ENCODE measurements at regions not wholly inside any gene's neighbourhood (a gene's known extent, or its start where the extent isn't known, plus 50 kb on each side); places are given as distances from the start of the nearest gene placed in this dataset.

DNA sequence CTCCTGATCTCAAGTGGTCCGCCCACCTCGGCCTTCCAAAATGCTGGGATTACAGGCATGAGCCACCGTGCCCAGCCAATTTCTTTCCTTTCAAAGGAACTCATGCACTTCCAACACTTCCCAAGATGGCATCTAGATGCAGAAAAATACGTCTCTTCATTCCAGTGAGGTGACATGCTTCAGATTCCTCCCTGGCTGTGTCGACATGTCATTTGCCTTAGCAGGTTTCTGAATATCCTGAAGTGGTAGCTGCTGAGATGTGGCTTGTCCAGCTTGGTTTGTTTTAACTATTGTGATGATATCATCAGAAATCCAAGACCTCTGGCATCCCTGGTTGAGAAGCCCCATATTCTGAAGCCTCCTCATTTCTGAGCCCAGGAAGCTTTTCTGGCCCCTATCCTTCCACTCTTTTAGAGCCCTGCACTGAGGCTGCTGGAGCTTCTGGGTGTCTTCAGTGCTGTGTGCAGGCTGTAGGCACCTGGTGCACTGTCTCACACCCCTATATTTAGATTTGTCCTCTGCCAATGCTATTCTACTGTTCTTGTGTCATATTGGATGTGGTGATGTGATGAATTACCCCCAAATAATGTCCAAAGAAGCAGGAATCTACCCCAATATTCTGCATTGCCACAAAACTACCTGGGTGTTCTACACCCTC lies 73.3 kb upstream of the E2F3 start:
- TF ChIP-seq, protein P1, sequence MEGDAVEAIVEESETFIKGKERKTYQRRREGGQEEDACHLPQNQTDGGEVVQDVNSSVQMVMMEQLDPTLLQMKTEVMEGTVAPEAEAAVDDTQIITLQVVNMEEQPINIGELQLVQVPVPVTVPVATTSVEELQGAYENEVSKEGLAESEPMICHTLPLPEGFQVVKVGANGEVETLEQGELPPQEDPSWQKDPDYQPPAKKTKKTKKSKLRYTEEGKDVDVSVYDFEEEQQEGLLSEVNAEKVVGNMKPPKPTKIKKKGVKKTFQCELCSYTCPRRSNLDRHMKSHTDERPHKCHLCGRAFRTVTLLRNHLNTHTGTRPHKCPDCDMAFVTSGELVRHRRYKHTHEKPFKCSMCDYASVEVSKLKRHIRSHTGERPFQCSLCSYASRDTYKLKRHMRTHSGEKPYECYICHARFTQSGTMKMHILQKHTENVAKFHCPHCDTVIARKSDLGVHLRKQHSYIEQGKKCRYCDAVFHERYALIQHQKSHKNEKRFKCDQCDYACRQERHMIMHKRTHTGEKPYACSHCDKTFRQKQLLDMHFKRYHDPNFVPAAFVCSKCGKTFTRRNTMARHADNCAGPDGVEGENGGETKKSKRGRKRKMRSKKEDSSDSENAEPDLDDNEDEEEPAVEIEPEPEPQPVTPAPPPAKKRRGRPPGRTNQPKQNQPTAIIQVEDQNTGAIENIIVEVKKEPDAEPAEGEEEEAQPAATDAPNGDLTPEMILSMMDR (conservative IDR thresholded peaks at IDR 0.05; ENCODE audit: low read depth, low read length), result no peak
- TF ChIP-seq EZH2 (IDR thresholded peaks at IDR 0.05; ENCODE audit: borderline replicate concordance, low read depth, low read length, poor library complexity, severe bottlenecking), result no peak
